Loucy (cell line): ENCODE measurements at regions not wholly inside any gene's neighbourhood (a gene's known extent, or its start where the extent isn't known, plus 50 kb on each side); places are given as distances from the start of the nearest gene placed in this dataset.

Experiments
- H2AFZ ChIP-seq: fragments of 200-600 bp; sonication (generic); 2 replicates; pipeline ENCODE4 v1.6.0; 2016; ENCODE audit warnings: antibody characterized with exemption, mild to moderate bottlenecking, low read length, moderate library complexity
- H3F3A ChIP-seq: fragments of 200-600 bp; 2 replicates; pipeline ENCODE4 v1.6.0; 2016; ENCODE audit warnings: antibody characterized with exemption, low read depth, mild to moderate bottlenecking
- H3K27me3 ChIP-seq: fragments of 200-600 bp; sonication (generic); 2 replicates; pipeline ENCODE4 v1.6.1; 2014; ENCODE audit warnings: low read length, mild to moderate bottlenecking; ENCODE audit not compliant: insufficient read depth, poor library complexity, severe bottlenecking
- H3K36me3 ChIP-seq: fragments of 200-600 bp; sonication (generic); 2 replicates; pipeline ENCODE4 v1.6.1; 2016; ENCODE audit warnings: low read length; ENCODE audit not compliant: insufficient read depth
- H3K4me1 ChIP-seq: fragments of 200-600 bp; sonication (generic); 2 replicates; pipeline ENCODE4 v1.5.1; 2014; ENCODE audit warnings: low read length, mild to moderate bottlenecking; ENCODE audit not compliant: insufficient read depth, poor library complexity, severe bottlenecking
- H3K4me2 ChIP-seq: fragments of 200-600 bp; sonication (generic); 2 replicates; pipeline ENCODE4 v1.6.0; 2014; ENCODE audit warnings: antibody characterized with exemption, low read length, low read depth, mild to moderate bottlenecking; ENCODE audit not compliant: poor library complexity, severe bottlenecking
- H3K4me3 ChIP-seq: fragments of 200-600 bp; sonication (generic); 2 replicates; pipeline ENCODE4 v1.5.1; 2014; ENCODE audit warnings: low read length, mild to moderate bottlenecking, mixed read lengths; ENCODE audit not compliant: poor library complexity, severe bottlenecking
- H3K79me2 ChIP-seq: fragments of 200-600 bp; sonication (generic); 2 replicates; pipeline ENCODE4 v1.6.1; 2014; ENCODE audit warnings: low read length; ENCODE audit not compliant: insufficient read depth
- H3K9ac ChIP-seq: fragments of 200-600 bp; sonication (generic); 2 replicates; pipeline ENCODE4 v1.6.0; 2014; ENCODE audit warnings: mild to moderate bottlenecking, low read depth, low read length, moderate library complexity; ENCODE audit not compliant: poor library complexity, severe bottlenecking
- H3K9me2 ChIP-seq: fragments of 200-600 bp; sonication (generic); replicated peaks from 2 replicates; pipeline ENCODE4 v1.6.1; 2016; ENCODE audit warnings: low read depth, low read length, mixed read lengths
- H3K9me3 ChIP-seq: fragments of 200-600 bp; sonication (generic); 2 replicates; pipeline ENCODE4 v1.6.1; 2014; ENCODE audit warnings: mild to moderate bottlenecking, antibody characterized with exemption, low read length, low read depth; ENCODE audit not compliant: insufficient read depth
- H4K20me1 ChIP-seq: fragments of 200-600 bp; sonication (generic); 2 replicates; pipeline ENCODE4 v1.6.0; 2014; ENCODE audit warnings: antibody characterized with exemption, low read length, mild to moderate bottlenecking; ENCODE audit not compliant: insufficient read depth, poor library complexity, severe bottlenecking
- EZH2phosphoT487 ChIP-seq: fragments of 200-600 bp; IDR thresholded peaks from 2 replicates; pipeline ENCODE4 v1.6.1; 2018; ENCODE audit warnings: antibody characterized with exemption, mild to moderate bottlenecking, moderate library complexity, borderline replicate concordance
- TF ChIP-seq, protein P1 (sequence below): fragments of 200-600 bp; sonication (generic); conservative IDR thresholded peaks from 2 replicates; pipeline ENCODE4 v1.5.1; 2014; ENCODE audit warnings: mild to moderate bottlenecking, antibody characterized with exemption, low read length

GRCh38 chr7:125775317-125775716 lies 845.7 kb upstream of the POT1 start:
- no peak overlapping the region for H3K4me3 ChIP-seq
- no peaks in the 10 kb centered on the region for H3K27me3 ChIP-seq
- no peaks in the 10 kb centered on the region for H3K9me2 ChIP-seq
- no peaks in the 10 kb centered on the region for H3K4me1 ChIP-seq
- no peaks in the 10 kb centered on the region for H3K9me3 ChIP-seq
- H3K79me2 ChIP-seq: no peaks in the 10 kb centered on the region
- H4K20me1 ChIP-seq: no peaks in the 10 kb centered on the region
- H3K9ac ChIP-seq: no peak overlapping the region
- no peak overlapping the region for H2AFZ ChIP-seq
- no peak overlapping the region for H3K4me2 ChIP-seq
- no peaks in the 10 kb centered on the region for H3F3A ChIP-seq
- TF ChIP-seq, protein P1, sequence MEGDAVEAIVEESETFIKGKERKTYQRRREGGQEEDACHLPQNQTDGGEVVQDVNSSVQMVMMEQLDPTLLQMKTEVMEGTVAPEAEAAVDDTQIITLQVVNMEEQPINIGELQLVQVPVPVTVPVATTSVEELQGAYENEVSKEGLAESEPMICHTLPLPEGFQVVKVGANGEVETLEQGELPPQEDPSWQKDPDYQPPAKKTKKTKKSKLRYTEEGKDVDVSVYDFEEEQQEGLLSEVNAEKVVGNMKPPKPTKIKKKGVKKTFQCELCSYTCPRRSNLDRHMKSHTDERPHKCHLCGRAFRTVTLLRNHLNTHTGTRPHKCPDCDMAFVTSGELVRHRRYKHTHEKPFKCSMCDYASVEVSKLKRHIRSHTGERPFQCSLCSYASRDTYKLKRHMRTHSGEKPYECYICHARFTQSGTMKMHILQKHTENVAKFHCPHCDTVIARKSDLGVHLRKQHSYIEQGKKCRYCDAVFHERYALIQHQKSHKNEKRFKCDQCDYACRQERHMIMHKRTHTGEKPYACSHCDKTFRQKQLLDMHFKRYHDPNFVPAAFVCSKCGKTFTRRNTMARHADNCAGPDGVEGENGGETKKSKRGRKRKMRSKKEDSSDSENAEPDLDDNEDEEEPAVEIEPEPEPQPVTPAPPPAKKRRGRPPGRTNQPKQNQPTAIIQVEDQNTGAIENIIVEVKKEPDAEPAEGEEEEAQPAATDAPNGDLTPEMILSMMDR: no peak
- TF ChIP-seq EZH2phosphoT487: no peak
- H3K36me3 ChIP-seq: no peaks in the 10 kb centered on the region

GRCh38 chr7:125773113-125773785 lies 843.6 kb upstream of the POT1 start:
- no peak overlapping the region for H3K9ac ChIP-seq

DNA sequence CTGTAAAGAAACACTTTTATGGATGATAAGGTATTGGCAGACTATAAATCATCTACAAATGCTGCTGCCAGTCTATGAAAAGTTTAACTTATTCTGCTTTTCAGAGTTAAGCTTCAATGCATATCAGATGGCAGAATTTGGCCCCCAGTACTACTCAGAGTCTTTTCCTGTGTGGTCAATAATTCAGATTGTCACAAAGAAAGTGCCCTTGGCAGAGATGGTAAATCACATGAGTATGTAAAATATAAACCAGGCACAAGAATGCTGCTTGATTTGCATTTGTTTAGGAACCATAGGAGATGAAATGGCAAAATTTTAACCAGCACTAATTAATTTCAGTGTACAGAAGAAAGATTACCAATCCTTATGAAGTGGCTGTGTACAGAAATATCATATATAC lies 818.3 kb upstream of the POT1 start:
- H3F3A ChIP-seq: no peaks in the 10 kb centered on the region
- H2AFZ ChIP-seq: no peak overlapping the region
- no peaks in the 10 kb centered on the region for H3K36me3 ChIP-seq
- TF ChIP-seq, protein P1: no peak
- TF ChIP-seq EZH2phosphoT487: no peak
- H3K9ac ChIP-seq: no peak overlapping the region
- H3K4me1 ChIP-seq: no peaks in the 10 kb centered on the region
- H3K4me3 ChIP-seq: no peak overlapping the region
- no peak overlapping the region for H3K4me2 ChIP-seq
- no peaks in the 10 kb centered on the region for H3K9me2 ChIP-seq
- H3K9me3 ChIP-seq: no peaks in the 10 kb centered on the region
- H4K20me1 ChIP-seq: no peaks in the 10 kb centered on the region
- H3K27me3 ChIP-seq: no peaks in the 10 kb centered on the region
- no peaks in the 10 kb centered on the region for H3K79me2 ChIP-seq

More at GRCh38 chr7:125773113-125773785, 843.6 kb upstream of the POT1 start:
- Histone ChIP-seq H3K4me3 (no peak overlapping the region), H2AFZ (no peak overlapping the region), H4K20me1 (no peaks in the 10 kb centered on the region), H3K27me3 (no peaks in the 10 kb centered on the region), H3K4me2 (no peak overlapping the region), H3K9me3 (no peaks in the 10 kb centered on the region), H3K79me2 (no peaks in the 10 kb centered on the region), H3K9me2 (no peaks in the 10 kb centered on the region), H3F3A (no peaks in the 10 kb centered on the region), H3K4me1 (no peaks in the 10 kb centered on the region), H3K36me3 (no peaks in the 10 kb centered on the region)
- TF ChIP-seq EZH2phosphoT487: no peak
- TF ChIP-seq, protein P1: no peak
